IPS DF 19.7 (cell line): ENCODE measurements at regions not wholly inside any gene's neighbourhood (a gene's known extent, or its start where the extent isn't known, plus 50 kb on each side); places are given as distances from the start of the nearest gene placed in this dataset.
"Not testable (repeated sequence)": the region's sequence is repeated elsewhere in the genome, so short reads cannot be mapped to it uniquely, and the experiment has no call there.

Source experiments
- DNase-seq: peaks from one replicate; pipeline ENCODE4 v3.0.0-alpha.2; 2013; ENCODE audit warnings: low read depth, low spot score

DNA sequence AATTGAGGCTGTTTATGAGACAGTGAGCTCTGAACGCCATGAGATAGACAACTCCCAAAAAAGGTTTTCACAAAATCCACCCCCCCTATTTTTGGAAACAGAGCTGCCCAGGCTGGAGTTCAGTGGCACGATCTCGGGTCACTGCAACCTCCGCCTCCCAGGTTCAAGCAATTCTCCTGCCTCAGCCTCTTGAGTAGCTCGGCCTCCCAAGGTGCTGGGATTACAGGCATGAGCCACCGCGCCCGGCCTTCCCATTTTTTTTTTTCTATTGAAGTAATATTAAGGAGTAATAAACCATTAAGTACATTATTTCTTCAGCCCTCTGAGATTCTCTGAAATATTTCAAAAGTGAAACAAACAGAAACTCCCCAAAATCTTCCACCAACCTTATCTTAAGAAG is 252.8 kb upstream of the NETO1 start:
- no peak for DNase-seq

- no peak for DNase-seq
Observed at GRCh38 chr18:73119574-73119973, 251.8 kb upstream of the NETO1 start.

DNA sequence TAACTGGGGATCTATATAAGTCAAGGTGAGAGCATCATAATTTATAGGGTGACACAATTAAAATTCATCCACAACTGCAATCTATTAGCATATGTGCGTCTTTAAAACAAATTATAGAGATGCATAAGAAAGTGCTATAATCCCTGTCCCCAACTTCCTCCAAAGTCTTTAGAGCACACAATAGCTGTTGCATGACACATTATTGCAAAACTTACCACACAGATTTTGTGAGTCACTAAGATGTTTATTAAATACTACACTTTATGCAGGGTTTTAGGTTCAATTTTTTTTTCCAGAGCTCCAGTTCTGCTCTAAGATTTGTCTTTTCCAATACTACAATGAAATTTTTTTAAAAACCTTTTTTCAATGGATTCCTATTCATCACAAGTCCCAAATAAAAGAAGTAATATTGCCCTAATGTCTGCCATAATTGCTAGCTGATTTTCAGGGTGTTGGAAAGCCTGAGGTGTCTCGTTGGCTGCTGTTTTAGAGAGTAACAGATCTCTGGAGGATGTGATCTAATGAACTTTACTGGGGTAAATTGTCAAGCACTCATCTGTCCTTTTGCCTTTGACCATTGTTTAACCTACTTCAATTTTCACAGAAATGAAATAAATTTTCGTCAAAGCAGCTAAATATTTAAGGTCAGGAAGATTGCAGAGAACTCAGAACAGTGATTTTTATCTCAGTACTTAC is 250.5 kb upstream of the NETO1 start:
- no peak for DNase-seq

- DNase-seq = no peak
Observed at GRCh38 chr18:73110307-73110706, 242.5 kb upstream of the NETO1 start.

- no peak for DNase-seq
Observed at GRCh38 chr18:73101977-73102376, 234.2 kb upstream of the NETO1 start.

- not testable (repeated sequence) for DNase-seq
Observed at GRCh38 chr18:73101491-73101890, 233.7 kb upstream of the NETO1 start.

- DNase-seq = no peak
Observed at GRCh38 chr18:73099759-73100158, 232.0 kb upstream of the NETO1 start.

DNA sequence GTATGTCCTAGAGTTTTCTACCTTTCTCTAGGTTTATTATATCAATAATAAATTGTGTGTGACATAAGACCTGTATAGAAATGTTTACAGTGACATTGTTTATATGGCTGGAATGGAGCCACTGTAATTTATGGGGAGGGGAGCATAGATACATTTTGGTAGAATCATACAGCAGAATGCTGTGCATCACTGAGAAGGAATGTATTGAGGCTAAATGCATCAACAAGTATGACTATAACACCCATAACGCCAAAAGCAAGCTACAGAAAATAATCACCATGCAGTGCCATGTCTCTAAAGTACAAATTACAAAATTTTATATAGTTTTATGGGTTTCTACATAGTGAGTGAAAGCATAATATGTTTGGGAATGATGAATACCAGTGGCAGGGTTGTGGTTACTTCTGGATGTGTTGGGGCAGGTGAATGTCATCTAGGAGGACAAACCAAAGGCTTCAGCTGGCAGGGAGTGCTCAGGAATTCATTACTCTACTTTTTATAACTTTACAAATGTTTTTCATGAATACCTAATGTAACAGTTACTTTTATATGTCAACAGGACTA is 226.0 kb upstream of the NETO1 start:
- DNase-seq = no peak

- no peak for DNase-seq
Observed at GRCh38 chr18:73088445-73088844, 220.7 kb upstream of the NETO1 start.

GRCh38 chr18:73087282-73087977 is 219.6 kb upstream of the NETO1 start:
- DNase-seq = no peak

DNA sequence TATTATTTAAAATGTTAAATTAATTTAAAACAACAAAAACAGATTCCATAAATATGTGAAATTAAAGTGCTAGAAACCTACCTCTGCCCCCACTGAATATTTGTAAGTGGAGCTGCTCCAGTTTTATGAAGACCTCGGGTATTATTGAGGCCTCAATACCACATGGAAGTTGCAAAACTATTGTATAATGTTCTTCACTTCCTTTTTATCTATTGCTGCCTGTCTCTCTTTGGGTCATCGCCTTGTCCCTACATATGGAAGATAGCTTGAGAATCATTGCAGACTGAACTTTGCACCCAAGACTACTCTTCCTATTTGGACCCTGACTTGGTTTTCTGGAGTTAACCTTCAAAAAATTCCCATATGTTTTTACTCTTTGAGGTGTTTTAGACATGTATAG is 212.1 kb upstream of the NETO1 start:
- DNase-seq = no peak

DNA sequence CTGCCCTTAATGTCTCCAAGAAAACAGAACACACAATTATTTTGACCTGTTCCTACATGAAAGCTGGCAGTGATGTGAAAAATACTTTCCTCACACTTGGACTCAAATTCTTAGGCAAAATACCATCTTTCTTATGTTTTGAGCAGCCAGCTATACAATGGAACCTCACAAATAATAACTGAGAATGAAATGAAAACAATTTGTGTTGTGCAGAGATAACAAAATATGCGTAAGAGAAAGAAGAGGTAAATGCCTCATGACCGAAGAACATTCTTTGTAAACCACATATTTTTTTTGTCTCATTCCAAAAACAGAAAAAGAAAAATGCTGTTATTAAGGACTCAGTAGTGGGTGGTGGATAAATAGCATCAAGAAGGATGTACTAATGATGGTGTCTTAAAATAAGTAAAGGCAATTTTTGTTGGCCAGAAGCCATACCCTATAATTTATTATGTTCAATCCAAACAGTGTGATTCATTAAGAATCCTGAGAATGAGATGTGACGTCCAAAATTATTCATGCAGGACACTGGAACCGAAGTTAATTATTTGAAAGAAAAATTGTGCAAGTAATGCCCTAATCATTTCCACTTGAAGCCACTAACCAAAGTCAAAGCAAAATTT is 193.0 kb upstream of the NETO1 start:
- no peak for DNase-seq

- no peak for DNase-seq
Observed at GRCh38 chr18:73059280-73059679, 191.5 kb upstream of the NETO1 start.

DNA sequence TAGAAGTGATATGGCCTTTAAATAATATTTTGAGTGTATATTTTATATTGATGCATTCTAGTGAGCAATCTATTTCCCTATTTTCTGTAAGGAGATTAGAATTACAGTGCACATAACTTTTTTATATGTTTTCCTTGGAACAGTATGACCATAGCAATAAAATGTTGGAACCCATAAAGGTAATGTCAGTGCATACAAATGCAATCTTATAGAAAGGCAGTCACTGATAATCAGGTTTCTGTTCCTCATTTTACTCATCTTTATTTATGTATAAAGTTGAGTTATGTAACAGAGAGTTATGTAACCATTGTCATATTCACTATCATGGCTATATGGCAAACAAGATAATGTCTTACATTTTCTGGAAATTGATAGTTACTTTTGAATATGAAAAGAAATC is 179.9 kb upstream of the NETO1 start:
- DNase-seq = no peak

- DNase-seq = no peak
Observed at GRCh38 chr18:73045037-73045436, 177.2 kb upstream of the NETO1 start.

GRCh38 chr18:73043611-73044010 is 175.8 kb upstream of the NETO1 start:
- DNase-seq = no peak

DNA sequence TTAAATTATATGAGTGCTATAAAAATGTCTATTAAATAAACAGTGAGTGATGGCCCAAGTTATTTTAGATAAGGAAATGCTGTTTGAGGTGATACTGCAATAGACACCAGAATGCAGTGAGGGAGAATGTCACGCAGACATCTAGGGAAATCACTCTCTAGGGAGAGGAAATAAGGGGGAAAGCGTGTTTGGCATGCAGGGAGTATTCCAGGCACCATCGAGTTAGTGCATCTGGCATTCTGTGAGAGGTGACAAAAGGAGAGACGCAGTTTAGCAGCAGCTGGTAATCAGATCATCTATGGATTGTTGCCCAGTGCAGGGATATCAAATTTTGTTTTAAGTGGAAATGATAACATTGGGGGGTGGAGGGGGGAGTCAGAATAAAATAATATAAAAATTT is 175.4 kb upstream of the NETO1 start:
- DNase-seq = no peak

DNA sequence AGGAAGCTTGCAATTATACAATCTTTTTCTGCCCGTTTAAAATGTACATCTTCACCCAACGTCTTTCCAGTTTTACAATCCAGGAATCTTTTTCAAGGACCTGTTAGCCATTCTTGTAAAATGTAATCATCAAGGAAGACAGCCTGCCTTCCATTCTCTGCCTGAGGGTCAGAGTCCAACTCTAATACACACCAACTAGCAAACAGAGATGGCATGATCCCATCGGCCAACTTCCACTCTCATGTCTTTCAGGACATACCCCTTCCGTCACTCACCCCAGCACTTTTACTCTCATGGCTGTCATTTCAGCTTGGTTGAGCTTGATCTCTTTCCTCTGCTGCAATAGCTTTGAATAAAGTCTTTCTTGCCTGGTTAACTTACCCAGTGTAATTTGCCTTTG is 172.5 kb upstream of the NETO1 start:
- no peak for DNase-seq

GRCh38 chr18:73038336-73038735 is 170.5 kb upstream of the NETO1 start:
- no peak for DNase-seq

GRCh38 chr18:73023975-73024374 is 156.2 kb upstream of the NETO1 start:
- no peak for DNase-seq

GRCh38 chr18:73009691-73010090 is 141.9 kb upstream of the NETO1 start:
- DNase-seq = no peak

DNA sequence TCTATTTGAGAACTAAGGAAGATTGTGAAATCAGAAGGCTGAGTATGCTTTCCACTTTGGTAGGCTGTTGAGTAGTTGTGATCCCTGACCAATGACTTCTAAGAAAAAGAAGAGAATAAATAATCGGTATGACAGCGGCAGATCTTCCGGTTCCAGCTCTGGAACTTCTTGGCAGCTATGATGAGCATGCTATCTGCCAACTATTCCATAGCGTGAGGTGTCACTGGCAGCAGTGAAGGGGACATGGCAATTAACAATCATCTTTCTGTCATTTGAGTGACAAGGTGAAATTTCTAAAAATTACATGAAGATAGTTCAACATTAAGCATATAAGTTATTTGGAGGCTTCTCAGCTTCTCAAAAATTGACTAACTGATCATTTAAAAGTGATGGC is 140.1 kb upstream of the NETO1 start:
- no peak for DNase-seq
